ENCODE measurements at regions not wholly inside any gene's neighbourhood (a gene's known extent, or its start where the extent isn't known, plus 50 kb on each side); places are given as distances from the start of the nearest gene placed in this dataset.

GRCh38 chr4:111880116-111880515, 265.1 kb upstream of the FAM241A start:
- Histone ChIP-seq H3K27ac (no peak overlapping the region), H3K4me3 (no peak overlapping the region)
- TF ChIP-seq CTCF (IDR thresholded peaks at IDR 0.05) = no peak
- DNase-seq (ENCODE audit: low spot score) = no peak

GRCh38 chr4:111883557-111883999, 261.7 kb upstream of the FAM241A start:
- TF ChIP-seq CTCF (IDR thresholded peaks at IDR 0.05) = no peak

GRCh38 chr4:111890412-111890811, 254.8 kb upstream of the FAM241A start:
- no peak for DNase-seq (ENCODE audit: low spot score)
- TF ChIP-seq CTCF (IDR thresholded peaks at IDR 0.05) = no peak
- Histone ChIP-seq H3K27ac (no peak overlapping the region), H3K4me3 (no peak overlapping the region)

More at GRCh38 chr4:111883557-111883999, 261.7 kb upstream of the FAM241A start:
- no peak overlapping the region for H3K4me3 ChIP-seq
- no peak overlapping the region for H3K27ac ChIP-seq
- DNase-seq (ENCODE audit: low spot score) = no peak

GRCh38 chr4:111905511-111905910, 239.7 kb upstream of the FAM241A start:
- Histone ChIP-seq H3K27ac (no peak overlapping the region), H3K4me3 (no peak overlapping the region)
- no peak for TF ChIP-seq CTCF (IDR thresholded peaks at IDR 0.05)
- DNase-seq (ENCODE audit: low spot score) = no peak

- Histone ChIP-seq H3K27ac (no peak overlapping the region), H3K4me3 (no peak overlapping the region)
- no peak for TF ChIP-seq CTCF (IDR thresholded peaks at IDR 0.05)
- no peak for DNase-seq (ENCODE audit: low spot score)
Measured at GRCh38 chr4:111919639-111920038, 225.6 kb upstream of the FAM241A start.

- no peak for TF ChIP-seq CTCF (IDR thresholded peaks at IDR 0.05)
- no peak for DNase-seq (ENCODE audit: low spot score)
- Histone ChIP-seq H3K27ac (no peak overlapping the region), H3K4me3 (no peak overlapping the region)
Measured at GRCh38 chr4:111921714-111922113, 223.5 kb upstream of the FAM241A start.

- no peak overlapping the region for H3K4me3 ChIP-seq
- no peak for TF ChIP-seq CTCF (IDR thresholded peaks at IDR 0.05)
- no peak overlapping the region for H3K27ac ChIP-seq
- DNase-seq (ENCODE audit: low spot score) = no peak
Measured at GRCh38 chr4:111923786-111924185, 221.5 kb upstream of the FAM241A start.
